GM21528 (cell line): ENCODE measurements at regions not wholly inside any gene's neighbourhood (a gene's known extent, or its start where the extent isn't known, plus 50 kb on each side); places are given as distances from the start of the nearest gene placed in this dataset.

Experiments
- ATAC-seq: cut with Tn5 transposase; IDR thresholded peaks from one replicate; pipeline ENCODE4 v1.9.1; 2021; ENCODE audit warnings: mild to moderate bottlenecking, moderate library complexity; ENCODE audit not compliant: unreplicated experiment, low FRiP score

- no peak for ATAC-seq
Measured at GRCh38 chr2:126990200-126990599, 91.5 kb downstream of the TEX51 start.

GRCh38 chr2:126990605-126991532 lies 92.2 kb downstream of the TEX51 start:
- no peak for ATAC-seq

GRCh38 chr2:126994340-126994777 lies 95.7 kb downstream of the TEX51 start:
- no peak for ATAC-seq

GRCh38 chr2:126995621-126996377 lies 97.1 kb downstream of the TEX51 start:
- ATAC-seq: no peak

GRCh38 chr2:126996378-126996699 lies 97.6 kb downstream of the TEX51 start:
- ATAC-seq: no peak
